ENCODE measurements at regions not wholly inside any gene's neighbourhood (a gene's known extent, or its start where the extent isn't known, plus 50 kb on each side); places are given as distances from the start of the nearest gene placed in this dataset.

DNA sequence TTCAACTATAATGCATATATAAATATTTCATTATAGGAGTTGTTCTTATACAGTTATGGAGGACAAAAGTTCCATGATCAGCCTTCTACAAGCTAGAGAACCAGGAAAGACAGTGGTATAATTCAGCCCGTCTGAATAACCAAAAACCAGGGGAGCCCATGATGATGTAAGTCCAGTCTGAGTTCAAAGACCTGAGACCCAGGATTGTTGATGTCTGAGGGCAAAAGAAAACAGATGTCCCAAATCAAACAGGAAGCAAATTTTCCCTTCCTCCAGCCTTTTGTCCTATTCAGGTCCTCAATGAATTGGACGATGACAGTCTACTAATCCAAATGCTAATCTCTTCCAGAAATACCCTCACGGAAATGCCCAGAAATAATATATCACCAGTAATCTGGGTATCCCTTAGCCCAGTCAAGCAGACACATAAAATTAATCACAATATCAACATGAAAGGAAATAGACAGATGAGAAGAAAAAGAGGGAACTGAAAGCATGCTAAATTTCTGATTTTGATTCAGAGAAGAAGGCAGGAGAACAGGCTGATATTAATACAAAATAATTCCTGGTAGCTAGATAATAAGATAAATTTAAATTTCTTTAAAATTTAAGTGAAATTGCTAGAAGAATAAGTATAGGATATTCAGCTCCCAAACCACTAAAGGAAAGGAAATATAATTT is 255.6 kb upstream of the CTAGE1 start:
- peak; percentile 14 for DNase-seq (ENCODE audit: low read depth)

DNA sequence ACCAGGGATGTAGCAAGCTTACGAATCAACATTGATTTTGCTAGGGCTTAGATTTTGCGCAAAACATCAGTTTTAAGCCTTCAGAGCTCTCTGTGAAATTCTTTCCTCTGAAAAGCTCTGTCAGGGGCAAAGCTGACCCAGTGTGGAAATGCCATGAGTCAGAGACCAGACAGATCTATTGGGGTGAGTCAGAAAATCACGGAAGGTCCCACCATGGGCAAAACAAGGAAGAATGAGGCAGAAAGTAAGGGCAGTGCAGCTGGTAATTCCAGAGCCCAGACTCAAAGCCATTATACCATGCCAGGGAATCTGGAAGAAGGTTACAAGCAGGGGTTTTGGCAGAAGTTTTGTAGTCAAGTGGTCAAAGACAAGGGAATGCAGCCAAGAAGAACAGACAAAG is 256.6 kb upstream of the CTAGE1 start:
- peak; percentile 95 for DNase-seq (ENCODE audit: low read depth)

DNA sequence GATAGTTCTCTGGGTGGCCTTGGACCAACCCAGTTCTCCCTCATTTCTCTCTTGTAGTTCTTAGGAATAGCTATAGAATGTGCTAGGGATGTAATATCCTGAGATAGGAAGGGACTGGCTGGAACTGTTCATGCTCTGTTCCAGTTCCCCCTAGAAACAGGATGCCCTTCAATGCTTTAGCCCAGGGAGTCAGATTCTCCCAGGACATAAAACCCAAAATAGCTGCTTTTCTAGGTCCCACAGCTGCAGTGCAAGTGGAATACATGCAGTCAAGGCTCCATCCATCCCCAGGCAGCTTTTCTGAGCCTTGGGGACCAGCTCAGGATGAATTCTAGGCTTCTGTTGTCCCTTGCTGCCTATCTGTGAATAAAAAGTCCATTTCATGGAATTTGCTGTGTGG is 257.3 kb upstream of the CTAGE1 start:
- DNase-seq (ENCODE audit: low read depth), result no peak

DNA sequence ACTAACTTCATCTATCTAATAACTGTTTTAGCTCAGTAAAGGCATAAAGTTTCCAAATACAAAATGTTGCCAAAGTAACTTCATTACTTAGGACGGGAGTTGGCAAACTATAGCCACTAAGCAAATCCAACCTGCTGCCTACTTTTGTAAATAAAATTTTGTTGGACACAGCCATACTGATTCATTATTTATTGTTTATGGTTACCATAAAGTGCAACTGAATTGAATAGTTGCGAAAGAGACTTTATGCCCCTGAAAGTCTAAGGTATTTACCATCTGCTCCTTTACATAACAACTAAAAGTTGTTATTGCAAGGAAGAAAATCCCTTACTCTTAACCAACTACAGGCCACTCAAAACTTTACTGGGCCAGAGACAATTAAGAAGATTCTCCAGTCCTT is 256.7 kb upstream of the RBBP8 start:
- DNase-seq (ENCODE audit: low read depth), result peak; percentile 46

DNA sequence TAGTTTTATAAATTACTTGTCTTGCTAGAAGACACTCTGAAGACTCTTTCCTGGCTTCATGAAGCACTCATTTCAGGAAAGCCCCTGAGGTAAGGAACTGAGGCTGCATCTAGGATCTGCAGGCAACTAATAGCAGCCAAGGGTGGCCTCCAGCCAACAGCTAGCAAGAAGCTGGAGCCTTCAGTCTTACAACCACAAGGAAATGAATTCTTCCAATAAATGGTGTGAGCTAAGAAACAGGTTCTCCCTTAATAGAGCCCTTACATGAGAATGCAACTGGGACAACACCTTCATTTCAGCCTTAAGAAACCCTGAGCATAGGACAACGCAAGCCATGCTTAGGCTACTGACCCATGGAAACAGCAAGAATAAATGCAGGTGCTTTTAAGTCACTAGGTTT is 254.6 kb upstream of the RBBP8 start:
- DNase-seq (ENCODE audit: low read depth), result no peak

DNA sequence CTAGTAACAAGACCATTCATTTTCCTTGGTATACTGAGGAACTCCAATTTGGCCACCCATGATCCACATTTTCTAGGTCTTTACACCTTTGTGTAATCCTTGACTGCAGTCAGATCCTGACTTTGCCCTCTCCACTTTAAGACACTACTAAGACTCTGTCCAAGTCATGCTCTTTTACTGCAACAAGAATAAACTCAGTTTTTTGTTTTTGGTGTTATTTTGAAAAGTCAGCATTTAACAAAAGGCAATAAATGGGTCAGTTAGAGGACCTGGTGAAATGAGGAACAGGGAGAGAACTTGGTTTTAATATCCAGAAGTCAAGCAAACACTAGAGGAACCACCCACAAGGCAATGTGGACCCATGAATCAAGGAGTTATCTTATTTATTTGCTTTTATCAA is 252.2 kb upstream of the RBBP8 start:
- no peak for DNase-seq (ENCODE audit: low read depth)

DNA sequence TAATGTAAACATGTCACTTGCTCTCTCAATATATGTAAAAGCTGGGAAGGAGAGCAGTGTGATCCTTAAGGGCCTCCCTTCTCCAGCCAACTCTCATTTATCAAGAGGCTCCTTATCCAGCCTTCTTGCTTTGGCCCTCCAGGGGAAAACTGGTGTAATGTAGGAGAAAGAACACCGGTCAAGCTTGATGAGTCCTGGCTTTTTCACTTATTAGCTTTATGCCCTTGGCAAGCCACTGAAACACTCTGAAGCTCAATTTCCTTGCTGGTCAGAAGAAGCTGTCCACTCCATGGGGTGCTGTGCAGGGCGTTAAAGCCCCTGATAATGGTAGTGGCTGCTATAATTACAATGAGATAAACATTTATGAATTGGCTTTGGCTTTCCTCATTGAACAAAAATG is 251.2 kb upstream of the RBBP8 start:
- DNase-seq (ENCODE audit: low read depth), result no peak

DNA sequence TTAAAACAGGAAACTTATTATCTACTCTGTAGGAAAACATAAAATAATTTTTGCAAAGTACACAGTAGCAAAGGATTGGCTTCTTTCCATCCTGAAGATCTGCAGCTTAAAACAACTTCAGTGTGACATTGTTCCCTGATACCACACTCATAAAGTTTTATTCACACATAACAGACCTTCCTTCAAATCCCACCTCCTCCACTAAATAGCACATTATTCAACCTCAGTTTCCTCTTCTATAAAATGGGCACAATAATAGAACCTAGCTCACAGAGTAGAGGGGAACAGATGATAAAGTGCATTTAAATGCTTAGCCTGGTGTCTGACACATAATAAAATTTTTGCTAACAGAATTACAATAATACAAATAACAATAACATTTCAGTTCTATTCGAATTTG is 250.4 kb upstream of the RBBP8 start:
- DNase-seq (ENCODE audit: low read depth), result no peak

DNA sequence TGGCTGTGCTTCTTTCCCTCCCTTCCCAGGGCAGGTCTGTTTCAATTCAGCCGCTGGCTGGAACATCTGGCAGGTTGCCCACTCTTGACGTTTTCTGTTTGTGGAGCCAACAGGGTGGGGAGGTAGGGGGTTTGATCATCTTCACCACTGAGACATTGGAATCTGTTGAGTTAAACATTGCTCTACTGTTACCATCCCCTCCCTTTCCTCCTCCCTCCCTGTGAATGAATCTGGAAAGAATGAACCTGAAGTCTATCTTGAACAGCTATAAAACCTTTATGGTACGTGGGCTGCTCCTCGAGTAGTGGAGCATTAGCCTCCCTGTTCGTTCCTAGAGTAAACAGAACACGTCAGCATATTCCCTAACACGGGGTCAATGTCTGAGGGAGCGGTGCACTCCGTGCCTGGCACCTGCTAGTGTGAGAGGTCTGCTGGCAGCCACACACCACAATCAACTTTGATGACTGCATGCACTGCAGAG is 249.9 kb upstream of the RBBP8 start:
- DNase-seq (ENCODE audit: low read depth), result peak; percentile 46

DNA sequence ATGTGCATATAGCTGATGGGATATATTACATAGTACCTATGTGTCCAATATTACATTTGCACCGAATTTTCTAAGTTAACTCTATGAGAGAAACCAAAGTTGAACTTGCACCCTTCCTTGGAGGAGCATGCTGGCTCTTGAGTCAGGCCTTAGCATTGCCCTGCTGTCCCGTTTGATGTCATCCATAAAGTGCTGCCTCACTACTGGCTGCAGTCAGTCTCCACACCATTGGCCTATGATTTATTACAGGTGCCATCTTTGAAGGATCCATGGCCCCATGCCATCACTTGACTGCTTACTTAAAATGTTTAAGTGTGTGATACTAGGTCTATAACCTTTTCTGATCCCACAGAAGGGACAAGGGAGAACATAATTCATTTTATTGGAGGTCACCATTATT is 249.3 kb upstream of the RBBP8 start:
- no peak for DNase-seq (ENCODE audit: low read depth)

DNA sequence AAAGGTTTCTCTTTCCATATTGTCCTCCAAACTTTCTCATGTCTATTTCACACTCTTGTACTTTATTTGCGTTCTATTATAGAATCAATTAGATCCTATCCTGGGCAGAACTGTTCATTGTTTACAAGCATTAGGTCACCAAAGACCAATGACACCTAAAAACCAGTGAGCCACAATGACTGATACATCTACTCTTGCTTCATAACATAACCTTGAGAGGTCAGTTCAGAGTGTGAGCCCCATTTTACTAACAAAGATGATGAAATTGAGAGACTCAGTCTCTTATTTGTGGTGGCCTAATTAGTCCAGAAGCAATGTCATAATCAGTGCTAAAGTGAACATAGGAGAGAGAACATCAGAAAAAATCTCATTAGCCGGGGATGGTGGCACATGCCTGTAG is 248.9 kb upstream of the RBBP8 start:
- no peak for DNase-seq (ENCODE audit: low read depth)

DNA sequence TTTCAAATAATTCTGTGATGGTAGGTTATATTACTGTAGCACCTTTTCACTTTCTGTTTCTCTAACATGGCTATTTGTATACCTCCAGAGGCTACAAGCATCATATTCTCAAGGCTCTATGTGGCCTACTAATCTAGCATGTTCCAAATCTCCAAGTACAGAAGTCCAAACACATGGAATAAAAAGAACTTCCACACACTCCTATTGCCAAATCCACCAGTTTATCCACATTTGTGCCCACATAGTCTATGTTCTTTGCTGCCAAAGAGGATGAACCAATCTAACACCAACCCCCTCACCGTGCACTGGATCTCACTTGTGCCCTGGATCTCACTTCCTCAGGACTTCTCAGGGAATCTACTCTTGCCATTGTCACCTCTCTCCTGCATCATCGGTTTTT is 247.3 kb upstream of the RBBP8 start:
- no peak for DNase-seq (ENCODE audit: low read depth)

DNA sequence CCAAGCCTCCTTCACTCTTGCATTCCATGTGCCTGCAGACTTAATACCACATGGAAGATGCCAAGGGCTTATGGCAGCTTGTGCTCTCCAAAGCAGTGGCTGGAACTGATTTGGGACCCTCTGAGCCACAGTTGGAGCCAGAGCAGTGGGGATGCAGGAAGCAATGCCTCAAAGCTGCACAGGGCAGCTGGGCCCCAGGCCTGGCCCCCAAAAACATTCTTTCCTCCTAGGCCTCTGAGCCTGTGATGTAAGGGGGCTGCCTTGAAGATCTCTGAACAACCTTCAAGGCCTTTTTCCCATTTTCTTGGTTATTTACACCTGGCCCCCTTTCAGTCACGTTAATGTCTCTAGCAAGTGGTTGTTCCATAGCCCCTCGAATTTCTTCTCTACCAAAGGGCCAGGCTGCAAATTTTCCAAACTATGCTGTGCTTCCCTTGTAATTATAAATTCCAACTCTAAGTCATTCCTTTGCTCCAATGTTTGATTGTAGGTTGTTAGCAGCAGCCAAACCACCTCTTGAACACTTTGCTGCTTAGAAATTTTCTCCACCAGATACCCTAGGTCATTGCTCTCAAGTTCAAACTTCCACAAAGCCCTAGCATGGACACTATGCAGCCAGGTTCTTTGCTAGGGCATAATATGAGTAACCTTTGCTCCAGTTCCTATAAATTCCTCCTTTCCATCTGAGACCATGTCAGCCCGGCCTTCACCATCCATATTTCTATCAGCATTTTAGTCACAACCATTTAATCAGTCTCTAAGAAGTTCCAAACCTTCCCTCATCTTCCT is 245.0 kb upstream of the RBBP8 start:
- DNase-seq (ENCODE audit: low read depth), result no peak

DNA sequence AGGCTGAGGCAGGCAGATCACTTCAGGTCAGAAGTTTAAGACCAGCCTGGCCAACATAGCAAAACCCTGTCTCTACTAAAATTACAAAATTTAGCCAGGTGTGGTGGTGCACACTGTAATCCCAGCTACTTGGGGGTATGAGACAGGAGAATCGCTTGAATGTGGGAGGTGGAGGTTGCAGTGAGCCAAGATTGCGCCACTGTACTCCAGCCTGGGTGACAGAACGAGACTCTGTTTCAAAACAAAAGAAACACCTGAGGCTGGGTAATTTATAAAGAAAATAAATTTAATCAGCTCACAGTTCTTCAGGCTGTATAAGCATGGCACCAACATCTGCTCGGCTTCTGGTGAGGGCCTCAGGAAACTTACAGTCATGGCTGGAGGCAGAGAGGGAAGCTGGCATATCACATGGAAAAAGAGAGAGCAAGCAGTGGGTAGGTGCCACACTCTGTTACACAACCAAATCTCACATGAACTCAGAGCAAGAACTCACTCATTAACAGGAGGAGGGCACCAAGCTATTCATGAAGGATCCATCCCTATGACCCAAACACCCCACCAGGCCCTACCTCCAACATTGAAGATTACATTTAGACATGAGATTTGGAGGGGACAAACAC is 244.1 kb upstream of the RBBP8 start:
- no peak for DNase-seq (ENCODE audit: low read depth)

DNA sequence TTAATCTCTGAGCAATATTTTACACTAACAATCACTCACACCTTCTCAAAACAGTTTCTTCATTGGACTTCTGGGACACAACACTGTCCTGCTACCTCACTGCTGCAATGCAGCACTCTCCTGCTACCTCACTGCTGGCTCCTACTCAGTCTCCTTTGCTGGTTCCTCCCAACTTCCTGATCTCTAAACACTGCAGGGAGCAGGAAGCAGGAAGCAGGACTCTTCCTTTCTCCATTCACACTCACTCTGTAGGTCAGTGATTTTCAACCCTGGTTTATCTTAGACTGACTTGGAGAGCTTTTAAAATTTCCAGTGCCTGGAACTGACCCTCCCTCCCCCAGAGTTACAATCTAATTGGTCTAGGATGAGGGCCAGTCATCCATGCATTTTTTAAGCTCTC is 243.4 kb upstream of the RBBP8 start:
- DNase-seq (ENCODE audit: low read depth), result no peak

DNA sequence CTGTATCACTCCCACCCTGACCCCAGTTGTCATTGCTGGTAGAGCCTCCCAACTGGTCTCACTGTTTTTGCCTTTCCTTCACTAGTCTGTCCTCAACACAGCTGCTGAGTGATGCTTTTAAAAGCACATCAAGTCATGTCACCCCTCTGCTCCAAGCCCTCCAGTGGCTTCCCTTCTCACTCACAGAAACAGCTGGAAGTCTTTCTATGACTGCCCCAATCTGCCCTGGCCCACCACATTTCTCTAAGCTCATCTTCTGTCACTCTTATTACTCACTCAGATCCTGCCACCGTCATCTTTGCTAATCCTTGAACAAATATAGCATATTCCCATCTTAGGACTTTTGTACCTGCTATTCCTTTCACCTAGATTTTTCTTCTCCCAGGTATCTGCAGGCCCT is 242.6 kb upstream of the RBBP8 start:
- no peak for DNase-seq (ENCODE audit: low read depth)

DNA sequence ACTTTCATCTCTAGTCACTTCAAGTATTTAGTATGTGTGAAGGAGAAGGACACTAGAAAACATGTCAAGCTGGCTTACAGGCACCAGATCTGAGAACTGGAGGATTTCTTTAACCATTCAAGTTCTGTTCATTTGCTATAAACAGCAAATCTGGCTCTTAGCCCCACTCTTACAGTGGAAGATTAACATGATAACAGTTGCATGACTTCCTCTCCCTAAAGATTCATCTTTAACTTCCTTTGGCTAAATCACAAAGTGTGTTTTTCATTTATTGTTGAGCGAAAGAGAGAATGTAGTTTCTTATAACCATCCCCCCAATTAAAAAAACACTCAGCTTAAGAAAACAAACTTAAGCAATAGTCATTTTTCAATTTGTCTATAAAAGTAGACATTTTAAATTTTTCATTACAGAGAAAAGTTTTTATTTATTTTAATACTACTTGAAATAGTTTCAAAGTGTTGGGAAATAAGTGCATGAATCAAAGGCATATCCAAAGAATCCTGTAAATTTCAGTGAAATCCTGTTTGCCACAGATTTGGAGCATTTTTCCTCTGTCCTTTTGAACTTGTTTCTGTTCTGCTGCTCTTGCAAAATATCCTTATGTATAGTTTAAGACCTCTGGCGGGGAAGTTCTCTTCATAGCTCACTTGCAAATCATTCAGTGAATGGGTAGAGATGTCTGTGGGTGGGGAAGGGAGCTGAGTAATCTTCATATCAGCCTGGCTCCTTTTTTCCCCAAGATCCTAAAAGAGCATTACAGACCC is 241.0 kb upstream of the RBBP8 start:
- peak; percentile 73 for DNase-seq (ENCODE audit: low read depth)

DNA sequence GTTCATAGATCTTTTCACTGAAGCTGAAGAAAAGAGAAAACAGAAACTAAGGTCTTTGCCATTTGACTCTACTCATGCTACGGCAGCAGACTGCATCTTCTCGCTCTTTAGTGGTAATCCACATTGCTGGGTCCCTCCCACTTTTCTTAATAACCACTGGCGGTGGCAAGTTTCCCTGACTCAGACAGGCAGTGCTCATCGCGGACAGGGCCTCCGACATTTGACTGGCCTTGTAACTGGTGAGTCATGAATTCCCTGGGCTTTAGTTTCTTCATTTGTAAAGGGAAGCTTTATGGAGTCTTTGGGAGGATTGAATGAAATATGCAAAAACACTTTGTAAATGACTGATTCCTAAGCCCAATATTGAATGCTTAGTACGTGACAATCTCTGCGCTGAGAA is 238.2 kb upstream of the RBBP8 start:
- DNase-seq (ENCODE audit: low read depth), result peak; percentile 98

DNA sequence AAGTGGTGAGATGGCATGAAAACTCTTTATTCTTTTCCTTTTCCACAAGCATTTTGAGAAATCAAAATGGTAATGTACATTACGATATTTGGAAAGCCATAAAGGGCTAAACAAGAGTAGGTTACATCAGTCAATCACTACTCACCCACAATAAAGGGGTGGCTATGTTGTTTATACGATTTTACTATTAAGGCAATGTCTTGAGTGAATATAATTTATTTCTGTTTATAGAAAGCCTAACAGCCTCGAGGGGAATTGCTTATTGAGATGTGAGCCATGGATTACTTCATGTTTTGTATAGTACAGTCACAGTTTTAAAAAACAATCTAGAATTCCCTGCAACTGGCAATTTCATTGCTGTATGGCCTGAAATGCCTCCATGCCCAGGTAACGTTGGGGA is 237.5 kb upstream of the RBBP8 start:
- peak; percentile 72 for DNase-seq (ENCODE audit: low read depth)

DNA sequence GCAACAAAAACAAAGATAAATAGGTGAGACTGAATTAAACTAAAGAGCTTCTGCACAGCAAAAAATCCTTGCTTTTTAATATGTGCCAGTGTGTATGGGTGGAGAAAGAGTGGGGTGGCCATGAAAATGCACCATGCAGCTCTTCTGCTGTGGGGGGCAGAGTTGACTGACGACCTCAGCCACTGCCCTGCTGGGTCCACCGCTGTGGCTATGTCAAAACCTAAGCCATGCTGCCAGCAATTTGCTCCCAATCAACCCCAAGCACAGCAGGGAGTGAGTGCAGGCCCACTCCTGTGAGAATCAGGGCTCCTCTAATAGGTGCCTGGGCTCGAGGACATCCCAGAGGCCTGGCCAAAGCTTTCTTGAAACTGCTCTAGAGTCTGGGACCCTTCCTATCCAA is 235.6 kb upstream of the RBBP8 start:
- no peak for DNase-seq (ENCODE audit: low read depth)

DNA sequence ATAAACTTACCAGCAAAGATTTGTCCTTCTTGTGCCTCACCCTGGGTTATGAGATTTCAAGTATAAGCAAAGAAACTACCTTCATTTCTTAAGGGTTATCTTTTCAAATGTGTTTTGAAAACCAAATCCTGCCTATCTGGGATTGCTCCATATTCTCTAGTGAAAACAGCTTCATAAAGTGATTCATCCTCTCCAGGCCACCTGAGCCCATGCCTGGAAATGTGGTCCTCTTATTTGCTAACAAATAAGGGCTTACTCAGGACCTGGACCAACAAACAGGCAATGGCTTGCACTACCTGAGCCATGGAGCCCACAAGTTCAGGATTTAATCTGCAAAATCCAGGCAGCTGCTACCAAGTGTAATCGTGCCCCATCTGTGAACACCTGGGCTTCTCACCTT is 234.4 kb upstream of the RBBP8 start:
- no peak for DNase-seq (ENCODE audit: low read depth)

DNA sequence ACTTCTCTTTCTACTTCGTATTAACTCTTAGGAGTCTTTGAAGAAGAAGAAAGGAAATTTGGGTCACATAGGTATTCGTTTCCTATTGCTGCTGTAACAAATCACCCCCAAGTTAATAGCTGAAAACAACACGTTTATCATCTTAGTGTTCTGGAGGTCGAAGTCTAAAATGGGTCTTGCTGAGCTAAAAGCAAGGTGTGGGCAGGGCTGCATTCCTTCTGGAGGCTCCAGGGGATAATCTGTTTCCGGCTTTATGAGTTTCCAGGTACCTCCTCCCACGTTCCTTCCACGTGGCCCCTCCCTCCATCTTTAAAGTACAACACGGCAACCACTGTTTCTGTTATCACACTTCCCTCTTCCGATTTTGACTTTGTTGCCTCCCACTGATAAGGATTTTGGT is 233.5 kb upstream of the RBBP8 start:
- DNase-seq (ENCODE audit: low read depth), result no peak

Measured in M059J (cell line).